A549 (cell line): ENCODE measurements at regions not wholly inside any gene's neighbourhood (a gene's known extent, or its start where the extent isn't known, plus 50 kb on each side); places are given as distances from the start of the nearest gene placed in this dataset.

Source experiments
- ATAC-seq, 2 experiments: fragments of 200-7000 bp in 1 of 2; fragments of >200 bp in 1 of 2; cut with Nextera tagmentation in 1 of 2; cut with Tn5 transposase in 1 of 2; 3 replicates each; pipeline versions ENCODE4 v1.8.0 to v1.9.1; 2018 to 2020; ENCODE audit warnings: mild to moderate bottlenecking in 1 of 2, moderate library complexity in 1 of 2
- CTCF ChIA-PET: fragments of 300-600 bp; sonication (Branson Sonifier 250); formaldehyde crosslinking; extraction: SDS; loops from one replicate; lab custom pipeline; 2021; ENCODE audit warnings: antibody characterized with exemption, inconsistent platforms; lab: Yijun Ruan, JAX
- POLR2A ChIA-PET: fragments of 350-600 bp; formaldehyde crosslinking; extraction: SDS; loops from one replicate; lab custom pipeline; 2021; ENCODE audit warnings: antibody characterized with exemption, inconsistent platforms; lab: Yijun Ruan, JAX
- DNase-seq, 2 experiments: peaks; one replicate each; pipeline versions ENCODE4 v3.0.0 to v3.0.0-alpha.2; 2011 to 2016; ENCODE audit warnings: low read depth in 1 of 2, low spot score in 1 of 2
- FAIRE-seq: peaks from 2 replicates; lab custom pipeline; 2011; peaks lifted over from hg19 to GRCh38; lab: Jason Lieb, UNC
- H3K27ac ChIP-seq, 2 experiments: fragments of >200 bp; sonication (Bioruptor Twin); formaldehyde crosslinking; 3 replicates each; pipeline ENCODE4 v1.5.1; 2016 to 2017
- H3K4me1 ChIP-seq: fragments of >200 bp; sonication (Bioruptor Twin); formaldehyde crosslinking; 3 replicates; pipeline ENCODE4 v1.6.1; 2016
- H3K4me2 ChIP-seq: fragments of >200 bp; sonication (Bioruptor Twin); formaldehyde crosslinking; 3 replicates; pipeline ENCODE4 v1.6.1; 2016
- H3K4me3 ChIP-seq: fragments of >200 bp; sonication (Bioruptor Twin); formaldehyde crosslinking; 3 replicates; pipeline ENCODE4 v1.5.1; 2016
- H3K9me3 ChIP-seq: fragments of >200 bp; sonication (Bioruptor Twin); formaldehyde crosslinking; 3 replicates; pipeline ENCODE4 v1.6.1; 2016
- ATOH8 ChIP-seq: fragments of 250-450 bp; sonication (Bioruptor Pico); IDR thresholded peaks from 2 replicates; pipeline ENCODE4 v1.5.0; 2020; ENCODE audit warnings: low read depth, mild to moderate bottlenecking, moderate library complexity
- BHLHE40 ChIP-seq: IDR thresholded peaks from 2 replicates; pipeline ENCODE4 v1.6.1; 2012; ENCODE audit warnings: low read depth, low read length, inconsistent platforms
- CTCF ChIP-seq: fragments of >200 bp; sonication (Bioruptor Twin); formaldehyde crosslinking; IDR thresholded peaks from 3 replicates; pipeline ENCODE4 v1.5.1; 2016
- E2F6 ChIP-seq: IDR thresholded peaks from 2 replicates; pipeline ENCODE4 v1.6.1; 2012; ENCODE audit warnings: low read depth, borderline replicate concordance
- EHMT2 ChIP-seq: fragments of 200-600 bp; sonication (generic); IDR thresholded peaks from 2 replicates; pipeline ENCODE4 v1.6.1; 2016; ENCODE audit warnings: antibody characterized with exemption, low read depth, mild to moderate bottlenecking, moderate library complexity
- EP300 ChIP-seq, 2 experiments: fragments of >200 bp; sonication (Bioruptor Twin); formaldehyde crosslinking; IDR thresholded peaks; 2 replicates in 1 of 2; 3 replicates in 1 of 2; pipeline ENCODE4 v1.6.1; 2016 to 2017
- GATA3 ChIP-seq: IDR thresholded peaks from 2 replicates; pipeline ENCODE4 v1.6.1; 2012; ENCODE audit warnings: borderline replicate concordance
- KDM5A ChIP-seq: fragments of 200-600 bp; sonication (generic); IDR thresholded peaks from 2 replicates; pipeline ENCODE4 v1.6.1; 2016; ENCODE audit warnings: antibody characterized with exemption, mild to moderate bottlenecking
- MAZ ChIP-seq: fragments of 150-350 bp; IDR thresholded peaks from 2 replicates; pipeline ENCODE4 v1.6.1; 2014; ENCODE audit warnings: antibody characterized with exemption, low read depth, low read length, borderline replicate concordance
- NFE2L2 ChIP-seq: fragments of 150-350 bp; conservative IDR thresholded peaks from 2 replicates; pipeline ENCODE4 v1.6.1; 2014; ENCODE audit warnings: low read length
- NPAS2 ChIP-seq: fragments of 250-450 bp; sonication (Bioruptor Pico); IDR thresholded peaks from 2 replicates; pipeline ENCODE4 v1.8.0; 2022; ENCODE audit warnings: mild to moderate bottlenecking, moderate library complexity, borderline replicate concordance
- NR3C1 ChIP-seq: fragments of >200 bp; sonication (Bioruptor Twin); formaldehyde crosslinking; IDR thresholded peaks from 3 replicates; pipeline ENCODE4 v1.6.1; 2017
- POLR2A ChIP-seq: IDR thresholded peaks from 2 replicates; pipeline ENCODE4 v1.6.1; 2012; ENCODE audit warnings: mild to moderate bottlenecking, low read length
- RAD21 ChIP-seq, 2 experiments: fragments of >200 bp in 1 of 2; sonication (Bioruptor Twin) in 1 of 2; formaldehyde crosslinking in 1 of 2; IDR thresholded peaks in 1 of 2; conservative IDR thresholded peaks in 1 of 2; 2 replicates in 1 of 2; 3 replicates in 1 of 2; pipeline ENCODE4 v1.6.1; 2012 to 2018; ENCODE audit warnings: inconsistent platforms in 1 of 2
- RARB ChIP-seq: fragments of 250-450 bp; sonication (Bioruptor Pico); IDR thresholded peaks from 2 replicates; pipeline ENCODE4 v1.8.0; 2021; ENCODE audit warnings: mild to moderate bottlenecking, moderate library complexity
- RCOR1 ChIP-seq: fragments of 150-350 bp; IDR thresholded peaks from 2 replicates; pipeline ENCODE4 v1.6.1; 2014; ENCODE audit warnings: antibody characterized with exemption, low read length, low read depth
- RNF2 ChIP-seq: fragments of 200-600 bp; sonication (generic); IDR thresholded peaks from 2 replicates; pipeline ENCODE4 v1.6.1; 2016; ENCODE audit warnings: low read depth, mild to moderate bottlenecking, antibody characterized with exemption, moderate library complexity, borderline replicate concordance
- SMC3 ChIP-seq: fragments of >200 bp; sonication (Bioruptor Twin); formaldehyde crosslinking; IDR thresholded peaks from 3 replicates; pipeline ENCODE4 v1.6.1; 2018; ENCODE audit warnings: inconsistent platforms
- SREBF2 ChIP-seq: fragments of 450-650 bp; IDR thresholded peaks from 2 replicates; pipeline ENCODE4 v1.6.1; 2014; ENCODE audit warnings: mild to moderate bottlenecking, moderate library complexity
- TFCP2L1 ChIP-seq: fragments of 250-450 bp; sonication (Bioruptor Pico); IDR thresholded peaks from 2 replicates; pipeline ENCODE4 v1.5.0; 2021; ENCODE audit warnings: mild to moderate bottlenecking
- ZC3H11A ChIP-seq: fragments of 450-650 bp; IDR thresholded peaks from 2 replicates; pipeline ENCODE4 v1.6.1; 2014; ENCODE audit warnings: antibody characterized with exemption, mild to moderate bottlenecking
- ZSCAN20 ChIP-seq: fragments of 250-450 bp; sonication (Bioruptor Pico); IDR thresholded peaks from 2 replicates; pipeline ENCODE4 v1.8.0; 2022; ENCODE audit warnings: mild to moderate bottlenecking, moderate library complexity
- WGBS: methylation state at CpG from one replicate; pipeline ENCODE4 v1.1.6; 2017; ENCODE audit errors: missing lambda C conversion rate; 5-methylcytosine and 5-hydroxymethylcytosine counted together
- TF ChIP-seq, protein P1 (sequence below): fragments of 200-600 bp; sonication (generic); IDR thresholded peaks from 2 replicates; pipeline ENCODE4 v1.6.1; 2016; ENCODE audit warnings: antibody characterized with exemption, mild to moderate bottlenecking, moderate library complexity
- TF ChIP-seq, protein P2 (sequence below): IDR thresholded peaks from 2 replicates; pipeline ENCODE4 v1.6.1; 2012
- TF ChIP-seq, protein P3 (sequence below): fragments of >200 bp; sonication (Bioruptor Twin); formaldehyde crosslinking; IDR thresholded peaks from 2 replicates; pipeline ENCODE4 v1.6.1; 2016

DNA sequence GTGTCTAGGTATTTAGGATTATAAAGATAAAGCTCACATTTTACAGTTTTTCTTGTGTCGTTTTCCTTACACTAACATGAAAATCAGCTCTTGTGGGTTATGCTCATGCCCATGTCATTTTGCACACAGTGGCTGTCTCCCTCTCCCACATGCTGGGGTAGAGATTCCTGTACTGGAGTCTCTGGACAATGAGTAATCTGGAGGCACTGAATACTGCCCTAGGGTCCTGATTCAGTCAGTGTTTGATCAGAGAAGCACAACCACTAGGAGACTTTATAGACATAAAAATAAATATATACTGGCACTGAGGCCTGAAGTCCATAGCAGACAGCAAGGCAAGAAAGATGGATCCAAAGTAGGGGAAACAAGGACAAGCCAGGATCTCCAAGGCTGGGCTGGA lies 1008.8 kb downstream of the KCNMA1 start (continued):
- no peak for TF ChIP-seq ATOH8 (CRISPR knock-in tag)
- TF ChIP-seq NPAS2, result no peak
- TF ChIP-seq ZC3H11A, result no peak
- TF ChIP-seq NFE2L2, result no peak
- TF ChIP-seq GATA3, result no peak
- TF ChIP-seq SMC3, result no peak

GRCh38 chr10:76626386-76626785 lies 1011.2 kb downstream of the KCNMA1 start:
- Histone ChIP-seq H3K4me1 (no peaks in the 10 kb centered on the region), H3K9me3 (no peaks in the 10 kb centered on the region; the same call in 2 of the 3 replicates), H3K4me3 (no peak overlapping the region), H3K4me2 (no peak overlapping the region), H3K27ac (no peak overlapping the region)
- ATAC-seq, result no peak
- WGBS, result 50% methylated on average over 2 of the region's 2 CpGs
- FAIRE-seq, result no peak
- POLR2A ChIA-PET, result no interaction called here
- DNase-seq, result no peak
- CTCF ChIA-PET, result no interaction called here
- no peak for TF ChIP-seq E2F6
- TF ChIP-seq NR3C1, result no peak
- TF ChIP-seq, protein P1, sequence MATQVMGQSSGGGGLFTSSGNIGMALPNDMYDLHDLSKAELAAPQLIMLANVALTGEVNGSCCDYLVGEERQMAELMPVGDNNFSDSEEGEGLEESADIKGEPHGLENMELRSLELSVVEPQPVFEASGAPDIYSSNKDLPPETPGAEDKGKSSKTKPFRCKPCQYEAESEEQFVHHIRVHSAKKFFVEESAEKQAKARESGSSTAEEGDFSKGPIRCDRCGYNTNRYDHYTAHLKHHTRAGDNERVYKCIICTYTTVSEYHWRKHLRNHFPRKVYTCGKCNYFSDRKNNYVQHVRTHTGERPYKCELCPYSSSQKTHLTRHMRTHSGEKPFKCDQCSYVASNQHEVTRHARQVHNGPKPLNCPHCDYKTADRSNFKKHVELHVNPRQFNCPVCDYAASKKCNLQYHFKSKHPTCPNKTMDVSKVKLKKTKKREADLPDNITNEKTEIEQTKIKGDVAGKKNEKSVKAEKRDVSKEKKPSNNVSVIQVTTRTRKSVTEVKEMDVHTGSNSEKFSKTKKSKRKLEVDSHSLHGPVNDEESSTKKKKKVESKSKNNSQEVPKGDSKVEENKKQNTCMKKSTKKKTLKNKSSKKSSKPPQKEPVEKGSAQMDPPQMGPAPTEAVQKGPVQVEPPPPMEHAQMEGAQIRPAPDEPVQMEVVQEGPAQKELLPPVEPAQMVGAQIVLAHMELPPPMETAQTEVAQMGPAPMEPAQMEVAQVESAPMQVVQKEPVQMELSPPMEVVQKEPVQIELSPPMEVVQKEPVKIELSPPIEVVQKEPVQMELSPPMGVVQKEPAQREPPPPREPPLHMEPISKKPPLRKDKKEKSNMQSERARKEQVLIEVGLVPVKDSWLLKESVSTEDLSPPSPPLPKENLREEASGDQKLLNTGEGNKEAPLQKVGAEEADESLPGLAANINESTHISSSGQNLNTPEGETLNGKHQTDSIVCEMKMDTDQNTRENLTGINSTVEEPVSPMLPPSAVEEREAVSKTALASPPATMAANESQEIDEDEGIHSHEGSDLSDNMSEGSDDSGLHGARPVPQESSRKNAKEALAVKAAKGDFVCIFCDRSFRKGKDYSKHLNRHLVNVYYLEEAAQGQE, result no peak
- no peak for TF ChIP-seq RCOR1
- TF ChIP-seq, protein P2, sequence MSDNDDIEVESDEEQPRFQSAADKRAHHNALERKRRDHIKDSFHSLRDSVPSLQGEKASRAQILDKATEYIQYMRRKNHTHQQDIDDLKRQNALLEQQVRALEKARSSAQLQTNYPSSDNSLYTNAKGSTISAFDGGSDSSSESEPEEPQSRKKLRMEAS, result no peak
- TF ChIP-seq CTCF, result no peak
- TF ChIP-seq RAD21 (conservative IDR thresholded peaks at IDR 0.05 in 1 of 2, IDR thresholded peaks at IDR 0.05 in 1 of 2), result no peak
- TF ChIP-seq TFCP2L1 (CRISPR knock-in tag), result no peak
- no peak for TF ChIP-seq RARB (CRISPR knock-in tag)
- no peak for TF ChIP-seq BHLHE40
- no peak for TF ChIP-seq POLR2A
- TF ChIP-seq RNF2, result no peak
- TF ChIP-seq, protein P3, sequence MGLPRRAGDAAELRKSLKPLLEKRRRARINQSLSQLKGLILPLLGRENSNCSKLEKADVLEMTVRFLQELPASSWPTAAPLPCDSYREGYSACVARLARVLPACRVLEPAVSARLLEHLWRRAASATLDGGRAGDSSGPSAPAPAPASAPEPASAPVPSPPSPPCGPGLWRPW, result no peak
- no peak for TF ChIP-seq EHMT2
- no peak for TF ChIP-seq EP300 (IDR thresholded peaks at IDR 0.05)
- no peak for TF ChIP-seq SREBF2
- TF ChIP-seq ZSCAN20 (CRISPR knock-in tag), result no peak
- TF ChIP-seq KDM5A, result no peak
- no peak for TF ChIP-seq MAZ
